KBM-7 (cell line): ENCODE measurements at regions not wholly inside any gene's neighbourhood (a gene's known extent, or its start where the extent isn't known, plus 50 kb on each side); places are given as distances from the start of the nearest gene placed in this dataset.
"Not testable (repeated sequence)": the region's sequence is repeated elsewhere in the genome, so short reads cannot be mapped to it uniquely, and the experiment has no call there.

Experiments used
- DNase-seq: peaks from one replicate; pipeline ENCODE4 v3.0.0-alpha.2; 2015
- in situ Hi-C: fragments of 300-500 bp; cut with MboI; formaldehyde crosslinking; loops from 2 replicates; pipeline ENCODE4 v1.14.3; 2020; ENCODE audit warnings: low sequenced_read_pairs, low pct_unique_long_range_greater_than_20kb, mixed read lengths

DNA sequence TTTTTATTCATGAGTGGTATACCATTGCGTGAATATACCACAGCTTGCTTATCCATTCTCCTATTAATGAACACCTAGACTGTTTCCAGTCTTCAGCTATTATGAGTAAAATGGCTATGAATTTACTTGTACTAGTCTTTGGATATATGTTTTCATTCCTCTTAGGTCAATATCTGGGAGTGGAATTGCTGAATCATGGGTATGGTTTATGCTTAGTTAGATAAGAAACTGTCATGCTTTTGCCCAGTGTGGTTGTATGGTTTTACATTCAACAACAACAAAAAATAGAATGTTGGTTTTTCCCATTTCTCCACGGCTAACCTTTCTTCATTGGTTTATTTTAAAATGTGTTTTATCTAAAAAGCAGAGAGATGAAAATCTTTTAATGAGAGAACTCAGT lies 308.3 kb downstream of the PHF14 start:
- in situ Hi-C loops, result no loop called here
- DNase-seq, result no peak

GRCh38 chr7:11283584-11283983 lies 309.9 kb downstream of the PHF14 start:
- in situ Hi-C loops, DNase-seq: not testable (repeated sequence)

DNA sequence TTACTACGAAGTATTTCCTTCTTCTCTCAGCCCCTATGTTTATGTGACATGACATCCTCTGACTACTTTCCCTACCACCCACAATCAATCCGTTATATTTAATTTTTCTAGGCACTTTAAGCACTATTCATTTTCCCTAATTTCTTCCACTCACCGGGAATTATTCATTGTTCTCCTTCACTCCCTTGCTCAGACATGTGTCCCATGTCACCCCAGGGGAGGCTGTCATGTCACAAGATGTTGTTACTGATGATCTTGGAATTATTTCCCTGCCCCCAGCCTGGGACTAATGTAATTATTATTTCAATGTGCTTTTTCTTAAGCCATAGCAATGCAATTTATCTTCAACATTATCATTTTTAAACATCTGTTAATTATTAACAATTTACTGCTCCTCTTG lies 317.2 kb downstream of the PHF14 start:
- in situ Hi-C loops, result no loop called here
- no peak for DNase-seq

DNA sequence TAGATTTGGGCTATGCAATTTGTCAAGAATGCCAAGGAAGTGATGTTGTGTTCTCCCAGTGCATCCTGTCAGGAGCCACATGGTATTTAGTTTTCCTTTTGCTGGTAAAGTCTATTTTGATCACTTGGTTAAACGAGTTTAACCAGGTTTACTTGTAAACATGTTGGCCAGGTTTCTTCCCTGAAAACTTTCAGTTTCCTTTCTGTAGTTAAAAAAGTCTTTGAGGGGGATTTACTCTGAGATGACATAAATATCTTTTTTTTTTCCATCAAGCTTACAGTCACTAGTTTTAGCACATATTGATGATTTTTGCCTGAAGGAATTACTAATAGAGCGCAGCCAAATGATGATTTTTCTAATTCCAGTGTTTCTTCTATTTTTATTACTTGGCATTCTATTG lies 320.5 kb downstream of the PHF14 start:
- in situ Hi-C loops, result no loop called here
- DNase-seq, result no peak

GRCh38 chr7:11294965-11295364 lies 321.3 kb downstream of the PHF14 start:
- in situ Hi-C loops, result no loop called here
- no peak for DNase-seq

DNA sequence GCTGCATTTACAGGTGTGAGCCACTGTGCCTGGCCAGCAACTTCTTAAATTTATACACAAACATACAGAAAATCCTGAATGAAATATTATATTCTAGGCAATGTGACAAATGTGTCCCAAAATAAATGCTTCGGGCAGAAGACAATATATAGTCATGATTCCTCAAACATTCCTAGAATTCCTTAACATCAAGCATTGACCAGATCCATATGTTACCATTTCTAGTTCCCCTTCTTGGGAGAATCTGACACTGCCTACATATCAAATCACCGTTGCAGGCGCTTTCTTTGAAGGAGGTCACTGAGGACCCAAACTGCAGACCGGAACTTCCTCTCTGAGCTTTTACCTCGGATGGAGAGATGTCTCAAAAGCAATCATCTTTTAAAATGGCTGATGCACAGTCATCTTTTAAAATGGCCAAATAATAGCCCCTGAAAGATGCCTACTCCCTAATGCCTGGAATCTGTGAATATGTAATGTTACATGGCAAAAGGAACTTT lies 323.5 kb downstream of the PHF14 start:
- no peak for DNase-seq
- in situ Hi-C loops, result no loop called here

DNA sequence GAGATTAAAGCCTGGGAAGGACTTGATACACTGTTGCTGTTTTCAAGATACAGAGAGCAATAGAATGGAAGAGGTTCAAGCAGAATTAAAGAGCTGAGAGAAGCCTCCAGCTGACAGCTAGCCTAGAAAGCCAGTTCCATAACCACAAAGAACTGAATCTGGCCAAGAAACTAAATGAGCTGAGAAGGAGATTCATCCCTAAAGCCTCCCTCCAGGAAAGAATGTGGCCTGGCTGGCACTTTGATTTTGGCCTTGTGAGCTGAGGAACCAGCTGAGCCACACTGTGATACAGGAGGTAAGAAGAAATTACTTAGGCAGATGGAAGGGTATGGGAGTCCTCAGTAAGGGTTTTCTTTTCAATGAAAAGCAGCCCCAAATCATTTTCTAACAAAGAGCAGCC lies 324.1 kb downstream of the PHF14 start:
- in situ Hi-C loops, result no loop called here
- DNase-seq, result no peak

- in situ Hi-C loops, result no loop called here
- no peak for DNase-seq
Measured at GRCh38 chr7:11298220-11298619, 324.5 kb downstream of the PHF14 start.

DNA sequence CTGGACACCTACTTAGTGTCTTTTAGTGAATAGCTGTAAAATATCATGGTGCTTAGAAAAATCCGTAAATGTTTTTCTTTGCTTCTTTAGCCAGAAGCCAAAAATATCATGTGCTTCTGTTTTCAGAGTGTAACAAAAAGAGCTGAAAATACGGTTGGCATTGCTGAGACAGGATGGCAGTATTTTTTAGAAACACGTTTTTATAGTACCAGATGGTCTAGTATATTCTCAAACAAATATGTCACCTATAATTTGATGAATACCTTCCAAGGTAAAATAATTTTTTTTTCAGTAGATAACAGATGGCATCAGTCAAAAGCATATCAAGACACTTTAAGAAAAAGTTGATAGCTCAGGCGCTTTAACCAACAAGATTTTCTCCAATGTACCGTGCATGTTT lies 326.6 kb downstream of the PHF14 start:
- DNase-seq, result no peak
- in situ Hi-C loops, result no loop called here

DNA sequence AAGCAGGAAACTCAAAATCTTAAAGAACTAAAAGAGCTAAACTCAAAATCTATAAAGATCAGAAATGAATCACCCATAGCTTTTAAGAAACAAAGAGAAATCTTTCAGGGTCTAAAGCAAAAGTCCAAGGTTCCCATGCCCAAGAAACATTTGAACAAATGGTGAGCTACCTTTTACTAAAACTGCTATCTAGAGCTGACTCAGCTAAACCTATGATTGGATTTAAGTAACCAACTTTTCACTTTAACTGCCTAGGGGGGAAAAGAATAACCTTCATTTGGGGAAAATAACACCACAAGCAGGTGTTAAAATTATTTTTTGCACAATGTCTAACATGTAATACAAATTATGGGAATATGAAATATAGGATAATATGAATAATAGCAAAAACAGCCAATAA lies 328.4 kb downstream of the PHF14 start:
- in situ Hi-C loops, result no loop called here
- no peak for DNase-seq

GRCh38 chr7:11313801-11314200 lies 340.1 kb downstream of the PHF14 start:
- DNase-seq, result no peak
- in situ Hi-C loops, result no loop called here

GRCh38 chr7:11315666-11316258 lies 342.1 kb downstream of the PHF14 start:
- DNase-seq, result no peak
- in situ Hi-C loops, result no loop called here

DNA sequence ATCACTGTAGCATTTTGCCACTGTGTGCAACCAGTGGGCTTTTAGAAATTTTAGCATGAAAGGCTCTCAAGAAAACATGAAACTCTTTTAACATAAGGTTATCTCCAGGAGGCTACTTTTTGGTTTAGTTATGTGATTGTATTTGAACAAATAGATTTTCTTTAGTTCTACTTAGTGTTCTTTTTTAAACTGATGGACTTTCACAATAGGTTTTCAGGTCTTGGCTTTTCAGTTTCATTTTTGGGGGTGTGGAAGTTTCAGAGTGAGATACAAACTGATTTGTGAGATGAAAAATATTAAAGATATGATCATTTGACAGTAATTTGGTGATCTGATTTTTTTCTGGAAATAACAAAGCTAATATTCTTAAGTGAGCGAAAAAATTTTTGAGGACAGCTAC lies 344.1 kb downstream of the PHF14 start:
- in situ Hi-C loops, result no loop called here
- DNase-seq, result no peak

GRCh38 chr7:11319491-11320274 lies 346.0 kb downstream of the PHF14 start:
- in situ Hi-C loops, result no loop called here

More at GRCh38 chr7:11319491-11320274, 346.0 kb downstream of the PHF14 start:
- DNase-seq, result no peak
